Hepatocyte (in vitro differentiated cells): ENCODE measurements at regions not wholly inside any gene's neighbourhood (a gene's known extent, or its start where the extent isn't known, plus 50 kb on each side); places are given as distances from the start of the nearest gene placed in this dataset.
"Not testable (repeated sequence)": the region's sequence is repeated elsewhere in the genome, so short reads cannot be mapped to it uniquely, and the experiment has no call there.

Experiments
- CTCF ChIP-seq: fragments of 200-600 bp; sonication (generic); IDR thresholded peaks from 2 replicates; pipeline ENCODE4 v1.5.1; 2016; ENCODE audit warnings: antibody characterized with exemption, mild to moderate bottlenecking; ENCODE audit not compliant: poor library complexity
- EZH2 ChIP-seq: fragments of 200-600 bp; sonication (generic); IDR thresholded peaks from 2 replicates; pipeline ENCODE4 v1.6.1; 2016; ENCODE audit warnings: antibody characterized with exemption, mild to moderate bottlenecking, borderline replicate concordance
- EZH2phosphoT487 ChIP-seq: fragments of 200-600 bp; sonication (generic); IDR thresholded peaks from one replicate; pipeline ENCODE4 v1.6.1; 2018; ENCODE audit warnings: antibody characterized with exemption, mild to moderate bottlenecking, low read depth, moderate library complexity; ENCODE audit not compliant: unreplicated experiment, severe bottlenecking

- not testable (repeated sequence) for TF ChIP-seq CTCF, EZH2, EZH2phosphoT487
Observed at GRCh38 chr14:105679959-105680735, 153.8 kb downstream of the TMEM121 start.
